ENCODE measurements at regions not wholly inside any gene's neighbourhood (a gene's known extent, or its start where the extent isn't known, plus 50 kb on each side); places are given as distances from the start of the nearest gene placed in this dataset. TPM values are rescaled to one million over a fixed set of nuclear protein-coding genes. Genes with fewer than 3 reads are reported as not detected.

- no peak overlapping the region for H3K4me3 ChIP-seq (ENCODE audit: low read depth, low read length)
- DNase-seq (ENCODE audit: low read depth) = no peak
- no peak for TF ChIP-seq CTCF (IDR thresholded peaks at IDR 0.05; ENCODE audit: insufficient read depth, low read depth, low read length)
These were observed 50.2 kb upstream of the PIK3CG start for GRCh38 chr7:106814887-106815286.

Small RNA genes in the stretch of these regions (small RNA-seq; reads per million reads assigned to genes)
- not detected for gene RNA5SP236

All from fibroblast of villous mesenchyme (primary cell).